Omental fat pad (tissue), 3 donors: ENCODE measurements at regions not wholly inside any gene's neighbourhood (a gene's known extent, or its start where the extent isn't known, plus 50 kb on each side); places are given as distances from the start of the nearest gene placed in this dataset.

Experiments
- ATAC-seq: fragments of 150-250 bp; one replicate; pipeline ENCODE4 v1.9.1; 2016; ENCODE audit warnings: mild to moderate bottlenecking, moderate library complexity; ENCODE audit not compliant: low FRiP score
- DNase-seq: peaks from one replicate; pipeline ENCODE4 v3.0.0-alpha.2; 2019; ENCODE audit warnings: low spot score
- TF ChIP-seq, protein P1 (sequence below), 3 donors: fragments of 450-650 bp; IDR thresholded peaks; one replicate each; pipeline ENCODE4 v1.5.1; 2016 to 2017; ENCODE audit warnings: antibody characterized with exemption in 3 of 3, mild to moderate bottlenecking in 3 of 3, moderate library complexity in 2 of 3

DNA sequence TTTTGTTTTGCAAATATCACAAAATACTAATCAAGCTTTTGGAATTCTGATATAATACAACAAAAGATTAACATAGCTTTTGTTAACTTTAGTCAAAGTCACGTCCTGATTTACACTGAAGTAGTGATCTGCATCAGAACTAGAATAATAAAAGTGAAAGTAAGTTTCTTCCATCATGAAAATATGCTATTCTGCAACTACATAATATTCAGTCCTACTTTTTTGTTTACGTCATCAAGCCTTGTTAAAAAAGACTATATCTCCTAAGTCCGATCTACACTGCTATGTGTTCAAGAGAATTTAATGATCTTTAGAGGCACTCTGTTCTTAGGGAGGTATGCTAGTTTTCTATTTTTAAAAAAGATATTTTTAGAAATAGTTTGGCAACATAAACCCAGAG, 330.1 kb downstream of the ARPP21 start:
- no peak for DNase-seq
- TF ChIP-seq, protein P1, sequence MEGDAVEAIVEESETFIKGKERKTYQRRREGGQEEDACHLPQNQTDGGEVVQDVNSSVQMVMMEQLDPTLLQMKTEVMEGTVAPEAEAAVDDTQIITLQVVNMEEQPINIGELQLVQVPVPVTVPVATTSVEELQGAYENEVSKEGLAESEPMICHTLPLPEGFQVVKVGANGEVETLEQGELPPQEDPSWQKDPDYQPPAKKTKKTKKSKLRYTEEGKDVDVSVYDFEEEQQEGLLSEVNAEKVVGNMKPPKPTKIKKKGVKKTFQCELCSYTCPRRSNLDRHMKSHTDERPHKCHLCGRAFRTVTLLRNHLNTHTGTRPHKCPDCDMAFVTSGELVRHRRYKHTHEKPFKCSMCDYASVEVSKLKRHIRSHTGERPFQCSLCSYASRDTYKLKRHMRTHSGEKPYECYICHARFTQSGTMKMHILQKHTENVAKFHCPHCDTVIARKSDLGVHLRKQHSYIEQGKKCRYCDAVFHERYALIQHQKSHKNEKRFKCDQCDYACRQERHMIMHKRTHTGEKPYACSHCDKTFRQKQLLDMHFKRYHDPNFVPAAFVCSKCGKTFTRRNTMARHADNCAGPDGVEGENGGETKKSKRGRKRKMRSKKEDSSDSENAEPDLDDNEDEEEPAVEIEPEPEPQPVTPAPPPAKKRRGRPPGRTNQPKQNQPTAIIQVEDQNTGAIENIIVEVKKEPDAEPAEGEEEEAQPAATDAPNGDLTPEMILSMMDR (IDR thresholded peaks at IDR 0.05), result no peak
- no peak for ATAC-seq

DNA sequence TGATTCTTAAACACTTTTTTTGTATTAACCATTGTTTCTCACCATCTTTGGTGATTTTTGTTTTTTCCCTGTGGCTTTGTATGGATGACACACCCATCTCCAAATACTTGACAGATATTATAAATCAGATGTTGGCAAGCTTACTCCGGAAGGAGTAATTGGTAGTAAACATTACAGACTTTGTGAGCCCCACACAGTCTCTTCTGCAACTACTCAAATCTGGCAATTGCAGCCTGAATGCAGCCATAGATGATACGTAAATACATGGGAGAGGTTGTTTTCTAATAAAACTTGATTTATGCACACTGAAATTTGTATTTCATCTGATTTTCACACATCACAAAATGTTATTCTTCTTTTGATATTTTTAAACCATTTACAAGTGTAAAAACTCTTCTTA, 331.5 kb downstream of the ARPP21 start:
- ATAC-seq (no peak), DNase-seq (no peak)
- TF ChIP-seq, protein P1 (IDR thresholded peaks at IDR 0.05), result no peak

DNA sequence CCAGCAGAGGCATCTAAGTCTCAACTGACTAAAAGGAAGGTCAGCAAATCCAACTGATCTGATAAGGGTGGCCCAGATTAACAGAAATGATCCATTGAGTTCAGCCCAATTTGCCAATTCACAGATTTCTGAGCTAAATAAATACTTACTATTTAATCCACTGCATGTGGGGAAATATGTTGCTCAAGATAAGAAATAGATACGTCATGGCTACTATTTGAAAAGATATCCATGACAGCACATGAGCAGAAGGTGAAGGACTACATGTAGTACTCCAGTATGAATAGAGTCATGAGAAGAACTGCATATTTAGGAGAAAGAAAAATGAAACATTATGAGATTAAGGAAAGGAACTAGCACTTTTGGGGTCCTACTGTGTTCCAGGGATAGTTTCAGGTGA, 332.4 kb downstream of the ARPP21 start:
- DNase-seq (no peak), ATAC-seq (no peak)
- TF ChIP-seq, protein P1 (IDR thresholded peaks at IDR 0.05), result no peak

DNA sequence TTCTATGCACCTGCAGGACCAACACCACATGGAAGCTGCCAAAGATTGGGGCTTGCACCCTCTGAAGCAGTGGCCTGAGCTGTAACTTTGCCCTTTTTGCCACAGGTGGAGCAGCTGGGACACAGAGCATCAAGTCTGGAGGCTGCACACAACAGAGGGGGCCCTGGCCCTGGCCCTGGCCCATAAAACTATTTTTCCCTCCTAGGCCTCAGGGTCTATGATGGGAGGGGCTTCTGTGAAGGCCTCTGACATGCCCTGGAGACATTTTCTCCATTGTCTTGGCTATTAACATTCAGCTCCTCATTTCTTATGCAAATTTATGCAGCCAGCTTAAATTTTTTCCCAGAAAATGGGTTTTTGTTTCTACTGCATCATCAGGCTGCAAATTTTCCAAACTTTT, 335.5 kb downstream of the ARPP21 start:
- TF ChIP-seq, protein P1 (IDR thresholded peaks at IDR 0.05), result no peak
- ATAC-seq (no peak), DNase-seq (no peak)

DNA sequence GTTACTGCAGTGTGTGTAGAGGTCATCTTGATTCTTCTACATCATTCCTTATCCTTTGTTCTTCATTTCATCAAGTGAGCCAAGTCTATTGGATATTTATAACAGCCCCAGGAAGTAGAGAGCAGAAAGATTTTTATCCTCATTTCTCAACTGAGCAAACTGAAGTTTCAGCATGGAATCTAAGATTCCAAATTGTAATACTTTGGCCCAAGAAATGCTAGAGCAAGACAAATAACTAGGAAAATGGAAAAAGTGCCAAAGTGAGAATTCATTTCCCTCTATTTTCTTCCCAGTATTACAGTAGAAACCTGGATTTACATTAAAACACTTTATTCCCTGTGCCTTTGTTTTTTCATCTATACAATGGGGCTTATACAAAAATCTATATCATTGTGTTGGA, 346.8 kb downstream of the ARPP21 start:
- TF ChIP-seq, protein P1 (IDR thresholded peaks at IDR 0.05), result no peak
- ATAC-seq (no peak), DNase-seq (no peak)

DNA sequence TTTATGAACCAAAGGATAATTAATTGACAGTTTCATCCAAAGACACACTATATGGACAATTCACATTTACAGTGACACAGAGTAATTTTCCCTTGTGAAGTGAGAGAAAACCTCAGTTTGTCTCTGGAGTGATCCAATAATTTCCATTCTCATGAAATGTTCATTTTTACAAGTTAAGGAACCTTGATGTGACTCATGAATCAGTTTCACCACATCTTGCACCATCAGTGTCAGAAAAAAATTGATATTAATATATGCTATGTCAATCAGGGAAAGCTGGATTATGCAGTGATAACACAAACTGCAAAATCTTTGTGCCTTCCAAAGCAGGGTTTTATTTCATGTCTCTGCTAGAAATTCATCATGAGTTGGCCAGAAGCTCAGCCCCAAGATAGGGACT, 348.1 kb downstream of the ARPP21 start:
- DNase-seq (no peak), ATAC-seq (no peak)

DNA sequence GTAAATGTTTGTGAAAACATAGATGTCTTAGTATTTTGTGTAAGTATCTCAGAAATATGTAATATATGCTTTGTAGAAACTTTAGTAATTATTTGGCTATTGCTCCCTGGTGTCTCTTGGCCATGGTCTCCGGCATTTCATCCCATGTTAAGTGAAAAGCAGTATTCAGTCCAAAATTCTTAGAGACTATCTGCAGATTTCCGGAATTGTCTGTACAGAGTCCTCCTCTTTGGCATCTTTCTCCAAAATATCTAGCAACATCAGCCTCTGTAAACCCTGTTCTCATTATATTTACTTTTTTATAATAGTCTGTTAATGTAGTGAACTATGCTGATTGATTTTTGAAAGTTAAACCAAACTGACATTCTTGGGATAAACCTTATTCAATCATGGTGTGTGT, 352.7 kb downstream of the ARPP21 start:
- TF ChIP-seq, protein P1 (IDR thresholded peaks at IDR 0.05), result no peak
- no peak for ATAC-seq
- no peak for DNase-seq

More for the DNA sequence above, 348.1 kb downstream of the ARPP21 start:
- TF ChIP-seq, protein P1 (IDR thresholded peaks at IDR 0.05), result no peak
